ELR (cell line): ENCODE measurements at regions not wholly inside any gene's neighbourhood (a gene's known extent, or its start where the extent isn't known, plus 50 kb on each side); places are given as distances from the start of the nearest gene placed in this dataset.

Experiments
- DNase-seq: peaks from one replicate; pipeline ENCODE4 v3.0.0-alpha.2; 2015; ENCODE audit warnings: low read depth

GRCh38 chr12:115259968-115260747 is 576.2 kb upstream of the TBX3 start:
- no peak for DNase-seq

GRCh38 chr12:115257791-115258190 is 573.8 kb upstream of the TBX3 start:
- DNase-seq, result peak; percentile 73

DNA sequence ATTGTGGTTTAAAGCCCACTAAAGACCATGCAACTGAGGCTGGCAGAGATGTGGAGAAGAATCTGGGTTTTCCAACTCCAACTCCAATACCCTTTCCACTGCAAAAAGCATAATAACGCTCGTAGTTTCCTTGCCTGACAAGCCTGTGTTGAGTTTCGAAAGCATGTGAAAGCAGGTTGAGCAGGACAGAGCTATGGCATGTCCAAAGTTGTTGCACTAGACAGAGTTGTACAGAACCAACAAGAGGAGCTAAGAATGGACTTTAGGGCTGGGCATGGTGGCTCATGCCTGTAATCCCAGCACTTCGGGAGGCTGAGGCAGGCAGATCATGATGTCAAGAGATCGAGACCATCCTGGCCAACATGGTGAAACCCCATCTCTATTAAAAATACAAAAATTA is 572.0 kb upstream of the TBX3 start:
- no peak for DNase-seq

GRCh38 chr12:115255257-115255656 is 571.3 kb upstream of the TBX3 start:
- no peak for DNase-seq

GRCh38 chr12:115253049-115253448 is 569.1 kb upstream of the TBX3 start:
- no peak for DNase-seq

- peak; percentile 22 for DNase-seq
Observed at GRCh38 chr12:115251727-115252126, 567.8 kb upstream of the TBX3 start.

DNA sequence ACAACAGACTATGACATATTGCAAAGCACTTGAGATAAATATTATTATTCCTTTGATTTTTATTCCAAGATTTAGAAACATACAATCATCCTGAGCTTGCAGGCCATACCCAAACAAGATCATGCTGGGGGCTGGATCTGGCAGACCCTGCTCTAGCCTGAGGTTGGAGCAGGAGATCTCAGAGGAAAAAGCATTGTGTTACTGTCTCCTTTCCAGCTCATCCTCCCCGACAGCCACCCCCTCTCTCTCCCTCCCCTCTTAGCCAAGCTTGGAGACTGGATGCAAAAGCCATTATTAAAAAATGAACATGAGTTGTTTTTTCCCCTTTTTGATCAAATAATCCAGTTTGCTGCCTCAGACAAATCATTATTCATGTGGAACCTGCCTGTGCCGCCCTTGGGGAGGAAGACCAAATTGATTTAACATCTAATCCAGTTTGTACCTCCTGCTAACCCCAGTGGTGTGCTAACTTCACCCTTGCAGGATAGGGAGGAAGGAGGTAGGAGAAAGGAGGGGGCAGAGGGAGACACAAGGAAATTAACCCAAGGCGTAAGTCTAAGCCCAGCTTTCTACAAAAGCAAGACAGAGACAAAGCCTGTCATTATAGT is 565.8 kb upstream of the TBX3 start:
- no peak for DNase-seq

- DNase-seq, result no peak
Observed at GRCh38 chr12:115245020-115245419, 561.0 kb upstream of the TBX3 start.

DNA sequence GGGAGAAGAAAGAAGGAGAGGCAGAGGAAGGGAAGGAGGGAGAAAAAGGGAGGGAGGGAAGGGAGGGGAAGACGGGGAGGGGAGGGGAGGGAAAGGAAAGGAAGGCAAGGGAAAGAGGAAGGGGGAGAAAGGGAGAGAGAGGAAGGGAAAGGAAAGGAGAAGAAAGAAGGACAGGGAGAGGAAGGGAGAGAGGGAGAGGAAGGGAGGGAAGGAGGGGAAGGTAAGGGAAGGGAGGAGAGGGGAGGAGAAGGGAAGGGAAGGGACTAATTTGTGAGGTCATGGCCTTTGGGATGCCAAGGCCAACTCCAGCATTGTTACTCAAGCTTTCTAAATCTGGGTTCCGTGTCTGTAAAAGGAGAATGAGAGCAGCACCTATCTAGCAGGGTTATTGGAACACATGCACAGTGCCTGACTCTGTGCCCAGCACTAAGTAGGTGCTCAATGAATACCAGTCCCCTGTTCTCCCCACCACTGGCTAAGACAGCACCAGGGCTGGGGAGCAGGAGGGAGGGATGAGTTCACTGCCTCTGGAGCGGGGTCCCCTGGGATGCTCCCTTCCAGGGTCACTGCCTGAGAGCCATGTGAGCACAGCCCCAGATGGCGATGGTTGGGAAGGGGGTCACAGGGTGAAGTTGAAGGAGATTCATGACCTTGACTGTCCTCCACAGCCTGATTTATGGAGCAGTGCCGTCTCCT is 560.1 kb upstream of the TBX3 start:
- DNase-seq, result no peak

DNA sequence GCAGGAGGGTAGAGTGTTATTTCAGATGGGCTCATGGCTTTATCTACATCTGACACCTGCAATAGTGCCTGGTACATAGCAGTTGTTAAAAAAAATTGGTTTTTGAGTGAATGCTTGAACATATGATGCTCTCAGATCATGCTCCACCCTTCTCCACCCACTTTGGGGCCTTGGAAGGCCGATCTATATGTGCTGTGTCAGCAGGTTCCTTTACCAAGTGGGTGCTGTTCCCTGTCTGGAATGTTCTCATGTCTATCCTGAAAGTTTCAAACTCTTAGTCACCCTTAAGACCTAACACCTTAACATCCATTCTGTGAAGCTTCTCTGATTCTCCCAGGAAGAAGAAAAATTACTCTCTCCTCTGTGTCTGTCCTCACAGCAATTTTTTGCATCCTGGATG is 556.3 kb upstream of the TBX3 start:
- no peak for DNase-seq

- no peak for DNase-seq
Observed at GRCh38 chr12:115235880-115236279, 551.9 kb upstream of the TBX3 start.

- no peak for DNase-seq
Observed at GRCh38 chr12:115233891-115234543, 550.0 kb upstream of the TBX3 start.

- peak; percentile 67 for DNase-seq
Observed at GRCh38 chr12:115232455-115233156, 548.6 kb upstream of the TBX3 start.

DNA sequence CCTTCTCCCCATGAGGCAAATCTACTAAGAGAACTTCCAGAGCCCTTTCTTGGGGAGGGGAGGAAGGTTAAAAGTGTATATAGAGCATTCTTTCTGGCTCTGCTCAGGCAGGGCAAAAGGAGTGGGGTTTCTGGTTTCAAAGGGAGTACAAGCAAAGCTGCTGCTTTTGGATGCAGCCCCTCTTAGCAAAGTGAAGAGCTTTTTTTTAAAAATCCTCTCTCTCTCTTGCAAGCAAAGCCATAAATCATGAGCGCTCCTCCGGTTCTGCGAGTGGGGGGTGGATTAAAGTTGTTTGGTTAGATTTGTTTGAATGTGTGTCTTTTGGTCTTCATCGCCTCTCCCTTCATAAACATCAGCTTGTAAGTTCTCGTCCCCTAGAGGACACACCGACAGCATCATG is 546.6 kb upstream of the TBX3 start:
- no peak for DNase-seq

GRCh38 chr12:115229517-115229916 is 545.5 kb upstream of the TBX3 start:
- DNase-seq, result no peak

DNA sequence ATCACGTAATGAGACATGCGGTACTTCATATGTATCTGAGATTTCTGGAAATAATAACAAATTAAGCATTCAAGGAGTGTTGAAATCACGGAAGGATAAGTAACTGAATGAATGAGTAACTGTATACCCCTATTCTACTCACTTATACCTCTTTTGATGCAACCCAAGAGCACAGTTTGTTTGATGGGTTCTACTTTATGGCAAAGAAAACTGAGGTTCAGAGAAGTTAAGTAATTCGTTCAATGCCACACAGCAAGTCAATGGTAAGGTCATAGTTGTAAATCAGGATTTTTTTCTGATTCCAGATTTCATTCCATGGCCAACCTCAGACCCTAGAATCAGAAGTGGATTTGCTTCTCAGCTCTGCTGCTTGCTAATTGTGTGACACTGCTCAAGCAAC is 544.5 kb upstream of the TBX3 start:
- DNase-seq, result no peak

DNA sequence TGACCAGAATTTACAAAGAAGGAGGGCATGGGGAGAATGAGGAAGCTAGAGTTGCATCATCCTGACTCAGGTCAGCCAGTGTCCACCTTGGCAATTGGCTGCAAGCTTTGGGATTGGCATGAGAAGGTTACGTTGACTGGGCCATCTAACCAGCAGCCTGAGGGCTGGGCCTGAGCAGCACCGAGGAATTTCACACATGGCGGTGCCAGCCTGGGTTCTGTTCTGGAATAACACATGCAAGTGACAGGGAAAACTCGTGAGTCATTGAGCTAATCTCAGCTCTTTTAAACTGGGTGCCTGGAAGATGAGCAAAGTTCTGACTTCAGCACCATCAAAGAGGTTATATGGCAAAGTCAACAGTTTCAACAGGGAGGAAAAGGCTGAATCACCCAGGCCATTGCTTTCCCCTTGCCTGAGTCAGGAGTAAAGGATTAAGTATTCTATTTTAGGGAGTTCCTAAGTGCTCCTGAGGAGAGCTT is 543.2 kb upstream of the TBX3 start:
- peak; percentile 86 for DNase-seq

DNA sequence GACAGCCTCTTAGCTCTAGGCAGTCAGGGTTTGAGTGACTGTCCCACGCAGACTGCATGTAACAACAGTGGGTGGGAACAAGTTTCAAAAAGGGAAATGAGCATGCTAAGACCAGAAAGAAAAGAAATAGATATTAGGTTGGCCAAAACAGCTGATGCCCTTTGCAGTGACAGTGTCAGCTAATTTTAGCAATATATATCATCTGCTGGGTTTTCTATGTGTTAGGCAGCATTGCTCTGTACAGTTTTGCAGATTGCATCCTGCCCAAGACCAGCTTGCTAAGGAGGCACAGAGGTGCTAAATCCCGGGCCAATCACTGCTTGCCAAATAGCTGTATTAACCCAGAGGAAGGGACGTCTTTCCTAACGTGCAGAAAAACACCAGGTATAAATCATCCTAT is 541.9 kb upstream of the TBX3 start:
- DNase-seq, result no peak

DNA sequence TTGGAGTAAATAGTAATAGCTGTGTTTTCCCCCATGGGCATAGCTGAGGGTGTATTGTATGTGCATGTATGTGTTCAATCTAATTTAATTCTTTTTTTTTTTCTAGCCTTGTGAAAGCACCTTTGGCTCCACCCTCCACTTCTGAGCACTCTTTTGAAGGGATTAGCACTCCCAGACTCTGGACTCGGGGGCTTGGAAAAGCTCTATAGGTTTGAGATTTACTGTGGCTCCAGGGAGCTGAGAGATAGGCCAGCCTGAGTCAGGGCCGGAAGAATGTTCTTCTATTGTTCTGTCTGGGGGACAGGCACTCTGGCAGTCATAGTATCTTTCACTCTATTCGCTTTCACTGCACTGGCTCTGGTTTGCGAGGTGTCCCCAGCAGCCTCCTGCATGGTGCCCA is 540.0 kb upstream of the TBX3 start:
- peak; percentile 10 for DNase-seq

GRCh38 chr12:115223322-115223721 is 539.3 kb upstream of the TBX3 start:
- peak; percentile 65 for DNase-seq

DNA sequence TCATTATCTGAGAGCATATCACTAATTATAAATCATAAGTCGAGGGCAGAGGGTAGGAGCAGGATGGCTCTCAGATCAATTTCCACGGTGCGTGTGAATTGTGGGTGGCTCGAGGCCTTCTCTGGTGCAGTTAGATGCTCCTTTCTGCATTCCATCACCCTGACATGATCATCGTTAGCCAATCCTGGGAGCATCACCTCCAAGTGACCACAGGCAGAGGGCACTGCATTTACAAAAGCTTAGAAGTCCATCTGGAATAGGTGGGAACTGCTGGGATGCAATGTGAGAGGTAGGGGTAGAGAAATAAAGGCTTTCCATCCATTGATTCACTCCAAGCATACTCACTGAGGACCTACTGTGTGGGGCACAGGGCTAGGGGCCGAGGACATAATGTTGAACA is 538.2 kb upstream of the TBX3 start:
- DNase-seq, result no peak

GRCh38 chr12:115216301-115216700 is 532.3 kb upstream of the TBX3 start:
- DNase-seq, result peak; percentile 15
